ENCODE measurements at regions not wholly inside any gene's neighbourhood (a gene's known extent, or its start where the extent isn't known, plus 50 kb on each side); places are given as distances from the start of the nearest gene placed in this dataset.

DNA sequence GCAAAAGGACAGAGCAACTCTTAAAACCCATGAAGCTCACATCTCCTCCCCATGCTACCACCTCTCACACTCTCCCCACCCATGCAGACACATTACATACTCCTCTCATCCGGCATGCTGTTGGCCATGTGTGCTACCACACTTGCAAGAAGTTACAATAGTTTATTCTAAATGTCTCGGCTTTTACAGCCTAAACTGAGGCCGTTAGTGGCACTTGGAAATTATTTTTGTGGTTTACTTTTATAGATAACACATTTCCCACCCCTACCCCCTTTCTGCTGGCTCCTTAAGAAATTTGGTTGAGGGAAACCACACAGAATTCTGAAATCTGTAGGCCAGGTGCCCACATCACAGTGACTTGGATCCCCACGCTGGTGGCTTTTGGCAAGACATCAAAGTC is 141.1 kb upstream of the HHIP start:
- Mint-ChIP-seq H3K4me3 (no peak overlapping the region), H3K27ac (no peak overlapping the region), H3K36me3 (ENCODE audit: low read depth) (no peaks in the 10 kb centered on the region), H3K9me3 (peaks cover 7% of the 10 kb centered on the region), H3K4me1 (peaks cover 11% of the 10 kb centered on the region), H3K27me3 (ENCODE audit: low read depth) (no peaks in the 10 kb centered on the region)
- TF ChIP-seq, protein P1, sequence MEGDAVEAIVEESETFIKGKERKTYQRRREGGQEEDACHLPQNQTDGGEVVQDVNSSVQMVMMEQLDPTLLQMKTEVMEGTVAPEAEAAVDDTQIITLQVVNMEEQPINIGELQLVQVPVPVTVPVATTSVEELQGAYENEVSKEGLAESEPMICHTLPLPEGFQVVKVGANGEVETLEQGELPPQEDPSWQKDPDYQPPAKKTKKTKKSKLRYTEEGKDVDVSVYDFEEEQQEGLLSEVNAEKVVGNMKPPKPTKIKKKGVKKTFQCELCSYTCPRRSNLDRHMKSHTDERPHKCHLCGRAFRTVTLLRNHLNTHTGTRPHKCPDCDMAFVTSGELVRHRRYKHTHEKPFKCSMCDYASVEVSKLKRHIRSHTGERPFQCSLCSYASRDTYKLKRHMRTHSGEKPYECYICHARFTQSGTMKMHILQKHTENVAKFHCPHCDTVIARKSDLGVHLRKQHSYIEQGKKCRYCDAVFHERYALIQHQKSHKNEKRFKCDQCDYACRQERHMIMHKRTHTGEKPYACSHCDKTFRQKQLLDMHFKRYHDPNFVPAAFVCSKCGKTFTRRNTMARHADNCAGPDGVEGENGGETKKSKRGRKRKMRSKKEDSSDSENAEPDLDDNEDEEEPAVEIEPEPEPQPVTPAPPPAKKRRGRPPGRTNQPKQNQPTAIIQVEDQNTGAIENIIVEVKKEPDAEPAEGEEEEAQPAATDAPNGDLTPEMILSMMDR (IDR thresholded peaks at IDR 0.05; ENCODE audit: unreplicated experiment in 3 of 3) = no peak

DNA sequence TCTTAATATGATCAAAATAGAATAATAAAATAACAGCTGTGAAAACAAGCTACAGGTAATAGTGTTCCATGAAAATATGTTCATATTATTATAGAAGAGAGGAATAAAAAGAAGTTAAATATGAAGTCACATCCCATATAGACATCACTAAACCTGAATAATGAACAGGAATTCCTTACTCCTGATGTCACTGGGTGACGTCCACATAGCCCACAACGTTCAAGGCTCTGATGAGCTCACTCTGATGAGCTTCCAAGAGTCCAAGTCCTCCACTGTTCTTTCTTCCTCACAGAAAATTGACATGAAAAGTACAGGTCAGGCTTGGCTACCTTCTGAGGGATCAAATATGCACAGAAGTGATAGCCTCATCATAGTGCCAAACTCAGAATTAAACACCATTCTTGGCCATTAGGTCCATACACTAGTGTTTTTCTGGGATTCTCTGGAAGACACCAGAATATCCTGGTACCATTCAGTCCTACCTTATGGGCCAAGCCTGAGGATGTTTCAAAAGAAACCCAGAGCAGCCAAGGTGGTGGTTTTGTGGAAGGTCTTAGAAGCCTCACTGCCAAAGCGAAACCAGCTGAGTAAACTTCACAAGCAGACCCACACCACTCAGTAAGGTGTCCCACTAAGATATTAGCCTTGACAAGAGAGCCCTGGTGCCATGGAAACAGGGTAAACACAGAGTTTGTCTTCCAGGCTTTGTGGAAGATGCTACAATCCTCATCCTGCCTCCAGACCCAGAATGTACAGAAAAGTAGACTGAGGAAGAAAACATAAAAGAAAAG is 138.4 kb upstream of the HHIP start:
- TF ChIP-seq, protein P1 (IDR thresholded peaks at IDR 0.05; ENCODE audit: unreplicated experiment in 3 of 3) = no peak
- Mint-ChIP-seq H3K9me3 (no peaks in the 10 kb centered on the region), H3K27me3 (ENCODE audit: low read depth) (no peaks in the 10 kb centered on the region), H3K4me1 (peaks cover 11% of the 10 kb centered on the region), H3K36me3 (ENCODE audit: low read depth) (no peaks in the 10 kb centered on the region), H3K4me3 (no peak overlapping the region), H3K27ac (no peak overlapping the region)

DNA sequence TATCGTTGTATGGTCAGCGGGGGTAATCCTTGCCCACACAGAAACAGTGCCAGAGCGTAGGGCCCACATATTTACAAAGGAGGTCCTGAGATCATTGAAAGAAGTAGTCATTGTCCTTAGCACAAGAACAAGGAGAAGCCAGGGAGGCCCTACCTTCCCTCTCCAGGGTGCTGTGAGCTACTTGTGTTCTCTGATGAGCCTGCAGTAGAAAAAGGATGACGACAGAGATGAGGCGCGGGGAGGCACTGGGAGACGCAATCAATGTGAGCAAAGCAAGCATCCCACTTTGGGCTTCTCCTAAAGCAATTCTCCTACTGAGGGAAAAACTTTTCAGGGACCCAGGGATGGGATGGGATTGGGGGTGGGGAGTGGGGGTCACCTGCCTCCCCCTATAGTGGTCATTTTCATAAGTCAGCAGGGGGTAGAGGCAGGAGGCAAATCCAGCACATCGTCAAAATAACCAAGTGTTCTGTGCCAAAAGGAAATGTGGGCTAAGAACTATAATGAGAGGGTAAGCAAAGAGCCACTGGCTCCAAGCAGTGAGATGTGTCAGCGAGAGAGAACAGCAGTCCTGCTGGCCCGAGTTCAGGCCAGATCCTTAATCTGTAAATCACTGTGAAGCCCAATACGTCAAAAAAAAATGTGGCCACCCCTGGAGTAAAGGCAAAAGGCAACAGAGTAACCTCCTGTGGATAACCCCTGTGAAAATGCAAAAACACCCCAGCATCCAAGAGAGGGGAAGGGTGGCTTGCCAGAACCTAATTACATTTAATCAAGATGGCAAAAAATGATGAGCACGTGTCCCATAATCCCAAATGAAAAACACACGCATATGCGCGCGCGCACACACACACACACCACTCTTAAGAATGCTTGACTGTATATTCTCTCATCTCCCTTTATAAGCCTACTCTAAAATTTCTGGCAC is 136.6 kb upstream of the HHIP start:
- Mint-ChIP-seq H3K4me1 (peaks cover 6% of the 10 kb centered on the region), H3K4me3 (no peak overlapping the region), H3K36me3 (ENCODE audit: low read depth) (no peaks in the 10 kb centered on the region), H3K27me3 (ENCODE audit: low read depth) (no peaks in the 10 kb centered on the region), H3K27ac (peak overlapping the region; percentile 40 to 64 (median 49)), H3K9me3 (no peaks in the 10 kb centered on the region)
- TF ChIP-seq, protein P1 (IDR thresholded peaks at IDR 0.05; ENCODE audit: unreplicated experiment in 3 of 3) = no peak

DNA sequence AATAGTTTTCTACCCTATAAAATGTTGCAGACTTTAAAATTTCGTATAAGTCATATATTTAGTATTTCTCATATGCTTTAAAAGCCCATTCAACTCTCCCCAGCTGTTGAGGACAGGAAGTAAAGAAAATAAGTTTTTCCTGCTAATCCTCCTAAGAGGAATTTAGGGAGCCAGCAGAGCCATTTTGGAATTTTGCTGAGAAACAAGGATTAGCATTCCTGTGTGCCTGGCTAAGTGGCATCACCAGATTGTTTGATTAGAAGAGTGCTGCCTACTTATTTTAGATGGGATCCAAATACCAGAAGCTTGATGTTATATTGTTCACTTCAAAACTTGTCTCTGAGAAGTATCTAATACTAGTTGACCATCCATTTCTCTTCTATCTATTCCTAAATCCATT is 131.2 kb upstream of the HHIP start:
- Mint-ChIP-seq H3K36me3 (ENCODE audit: low read depth) (no peaks in the 10 kb centered on the region), H3K4me1 (no peaks in the 10 kb centered on the region), H3K4me3 (no peak overlapping the region), H3K27ac (no peak overlapping the region), H3K27me3 (ENCODE audit: low read depth) (no peaks in the 10 kb centered on the region), H3K9me3 (no peaks in the 10 kb centered on the region)
- TF ChIP-seq, protein P1 (IDR thresholded peaks at IDR 0.05; ENCODE audit: unreplicated experiment in 3 of 3) = no peak

DNA sequence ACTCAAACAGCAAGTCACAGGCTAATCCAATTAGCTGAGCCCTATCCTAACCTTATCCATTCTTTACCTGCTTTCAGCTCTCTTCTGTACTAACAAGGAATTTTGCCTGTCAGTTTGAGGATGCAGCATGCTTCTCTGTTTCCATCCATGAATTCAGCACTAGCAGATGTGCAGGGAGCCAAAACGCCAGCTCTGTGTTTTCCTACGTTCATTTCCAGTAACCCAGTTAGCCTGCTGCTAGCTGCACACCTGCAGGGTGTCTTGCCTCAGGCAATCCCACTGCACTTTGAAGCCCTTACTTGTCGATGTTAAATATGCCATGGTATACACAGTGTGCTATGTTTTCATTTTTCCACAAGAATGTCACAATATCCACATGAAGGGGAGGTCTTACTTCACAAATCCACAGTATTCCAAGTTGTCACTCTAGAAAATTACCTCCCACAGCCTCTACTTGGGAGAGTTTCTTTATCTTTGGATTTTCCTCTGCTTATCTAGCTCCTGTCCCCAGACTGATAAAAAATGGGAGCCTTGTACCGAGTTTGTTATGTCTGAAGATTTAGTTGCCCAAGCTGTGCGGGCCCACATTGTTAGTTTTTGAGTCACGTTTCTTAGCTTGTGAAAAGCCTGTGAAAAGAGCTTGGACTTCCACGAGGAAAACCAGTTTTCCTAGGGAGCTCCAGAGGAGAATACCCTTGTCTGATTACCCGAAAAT is 127.6 kb upstream of the HHIP start:
- peaks cover 2% of the 10 kb centered on the region for H3K9me3 Mint-ChIP-seq
- H3K36me3 Mint-ChIP-seq (ENCODE audit: low read depth) = no peaks in the 10 kb centered on the region
- TF ChIP-seq, protein P1 (IDR thresholded peaks at IDR 0.05; ENCODE audit: unreplicated experiment in 3 of 3) = no peak
- H3K4me3 Mint-ChIP-seq = no peak overlapping the region
- peaks cover 7% of the 10 kb centered on the region for H3K27me3 Mint-ChIP-seq (ENCODE audit: low read depth)
- no peaks in the 10 kb centered on the region for H3K4me1 Mint-ChIP-seq
- no peak overlapping the region for H3K27ac Mint-ChIP-seq

Data from nephron (organoid).